ENCODE measurements at regions not wholly inside any gene's neighbourhood (a gene's known extent, or its start where the extent isn't known, plus 50 kb on each side); places are given as distances from the start of the nearest gene placed in this dataset.

GRCh38 chrX:3526731-3527130 lies 180.3 kb upstream of the MXRA5 start:
- no TSS peak for BruUV-seq (replicated peaks)
- TF ChIP-seq EZH2phosphoT487 (IDR thresholded peaks at IDR 0.05; ENCODE audit: borderline replicate concordance, low read depth, low read length), result no peak
- TF ChIP-seq CTCF (conservative IDR thresholded peaks at IDR 0.05; ENCODE audit: low read length), result no peak
- Histone ChIP-seq H3K4me1 (ENCODE audit: insufficient read depth, low read length, poor library complexity, severe bottlenecking) (no peaks in the 10 kb centered on the region), H3K9me3 (ENCODE audit: low read length) (no peaks in the 10 kb centered on the region), H3K27ac (ENCODE audit: low read depth, low read length, poor library complexity, severe bottlenecking) (no peak overlapping the region), H2AFZ (ENCODE audit: low read length) (no peak overlapping the region), H4K20me1 (ENCODE audit: insufficient read depth, low read length) (no peaks in the 10 kb centered on the region), H3K79me2 (ENCODE audit: insufficient read depth, low read depth, low read length) (no peaks in the 10 kb centered on the region), H3K36me3 (ENCODE audit: insufficient read depth, low read length) (no peaks in the 10 kb centered on the region), H3K4me3 (ENCODE audit: low read depth, low read length, poor library complexity, severe bottlenecking) (no peak overlapping the region), H3K9me2 (ENCODE audit: insufficient read depth, low read length) (no peaks in the 10 kb centered on the region), H3K4me2 (ENCODE audit: low read length) (no peak overlapping the region)
- DNase-seq (ENCODE audit: low spot score), result no peak
- ChIA-PET POLR2A (no interaction called here), CTCF (ENCODE audit: unreplicated experiment) (no interaction called here)
- intact Hi-C loops (cut with micrococcal nuclease; ENCODE audit: unreplicated experiment), result no loop called here

DNA sequence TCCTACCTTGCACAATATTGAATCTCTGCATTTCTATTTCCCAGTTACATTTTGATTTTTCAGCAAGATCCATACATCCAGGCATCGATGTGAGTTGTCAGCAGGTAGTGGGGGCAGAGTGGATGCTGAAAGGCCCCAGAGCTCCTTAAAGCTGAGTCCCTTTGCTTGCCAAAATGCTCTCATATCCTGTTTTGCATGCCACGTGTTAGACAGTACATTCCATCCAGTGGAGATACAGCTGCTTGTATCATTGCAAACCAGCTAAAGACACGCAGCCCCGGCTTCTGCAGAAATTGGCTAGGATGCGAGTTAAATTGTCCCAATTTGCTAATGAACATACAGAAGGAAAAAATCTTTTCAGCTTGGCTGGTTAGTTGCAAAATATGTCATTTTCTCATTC lies 179.6 kb upstream of the MXRA5 start:
- no peak for DNase-seq (ENCODE audit: low spot score)
- Histone ChIP-seq H3K9me2 (ENCODE audit: insufficient read depth, low read length) (no peaks in the 10 kb centered on the region), H3K4me1 (ENCODE audit: insufficient read depth, low read length, poor library complexity, severe bottlenecking) (no peaks in the 10 kb centered on the region), H3K79me2 (ENCODE audit: insufficient read depth, low read depth, low read length) (no peaks in the 10 kb centered on the region), H3K4me3 (ENCODE audit: low read depth, low read length, poor library complexity, severe bottlenecking) (no peak overlapping the region), H2AFZ (ENCODE audit: low read length) (no peak overlapping the region), H4K20me1 (ENCODE audit: insufficient read depth, low read length) (no peaks in the 10 kb centered on the region), H3K4me2 (ENCODE audit: low read length) (no peak overlapping the region), H3K27ac (ENCODE audit: low read depth, low read length, poor library complexity, severe bottlenecking) (no peak overlapping the region), H3K9me3 (ENCODE audit: low read length) (no peaks in the 10 kb centered on the region), H3K36me3 (ENCODE audit: insufficient read depth, low read length) (no peaks in the 10 kb centered on the region)
- no peak for TF ChIP-seq CTCF (conservative IDR thresholded peaks at IDR 0.05; ENCODE audit: low read length)
- no peak for TF ChIP-seq EZH2phosphoT487 (IDR thresholded peaks at IDR 0.05; ENCODE audit: borderline replicate concordance, low read depth, low read length)
- intact Hi-C loops (cut with micrococcal nuclease; ENCODE audit: unreplicated experiment), result no loop called here
- ChIA-PET CTCF (ENCODE audit: unreplicated experiment) (no interaction called here), POLR2A (interaction anchor here (0.7 kb wide), 1 partner anchor 1175 kb away, joined by 3 read pairs; no protein-coding TSS in a partner anchor)
- no TSS peak for BruUV-seq (replicated peaks)

DNA sequence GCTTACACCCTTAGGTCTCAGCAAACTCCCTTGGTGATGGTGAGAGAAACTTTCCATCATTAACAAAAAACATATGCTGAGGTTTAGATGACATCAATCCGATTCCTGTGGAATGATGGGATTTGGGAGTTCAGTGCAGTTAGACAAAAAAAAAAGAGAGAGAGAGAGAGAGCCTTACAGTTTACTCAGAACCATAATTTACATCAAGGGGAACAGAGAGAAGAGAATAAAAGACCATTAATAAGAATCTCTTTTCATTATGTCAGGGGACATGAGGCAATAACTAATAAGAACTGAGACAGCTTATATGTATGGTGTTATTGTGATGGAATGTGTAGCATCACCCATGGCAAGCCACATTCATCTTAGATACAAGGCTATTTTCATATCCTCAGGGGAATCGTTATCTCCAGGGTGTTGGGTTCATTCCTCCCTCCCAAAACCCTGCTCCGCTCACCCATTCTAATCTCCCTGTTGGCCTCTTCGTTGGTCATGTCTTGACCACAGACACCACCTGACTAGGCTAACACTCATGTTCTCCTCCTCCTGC lies 175.7 kb upstream of the MXRA5 start:
- no peaks in the 10 kb centered on the region for H4K20me1 ChIP-seq (ENCODE audit: insufficient read depth, low read length)
- no peak overlapping the region for H3K4me2 ChIP-seq (ENCODE audit: low read length)
- intact Hi-C loops (cut with micrococcal nuclease; ENCODE audit: unreplicated experiment), result no loop called here
- ChIA-PET POLR2A (no interaction called here), CTCF (ENCODE audit: unreplicated experiment) (no interaction called here)
- no peaks in the 10 kb centered on the region for H3K9me2 ChIP-seq (ENCODE audit: insufficient read depth, low read length)
- TF ChIP-seq EZH2phosphoT487 (IDR thresholded peaks at IDR 0.05; ENCODE audit: borderline replicate concordance, low read depth, low read length) (no peak), CTCF (conservative IDR thresholded peaks at IDR 0.05; ENCODE audit: low read length) (no peak)
- no peaks in the 10 kb centered on the region for H3K9me3 ChIP-seq (ENCODE audit: low read length)
- DNase-seq (ENCODE audit: low spot score), result no peak
- H3K4me1 ChIP-seq (ENCODE audit: insufficient read depth, low read length, poor library complexity, severe bottlenecking), result no peaks in the 10 kb centered on the region
- no peaks in the 10 kb centered on the region for H3K79me2 ChIP-seq (ENCODE audit: insufficient read depth, low read depth, low read length)
- BruUV-seq (replicated peaks), result no TSS peak
- no peak overlapping the region for H2AFZ ChIP-seq (ENCODE audit: low read length)
- H3K4me3 ChIP-seq (ENCODE audit: low read depth, low read length, poor library complexity, severe bottlenecking), result no peak overlapping the region
- H3K36me3 ChIP-seq (ENCODE audit: insufficient read depth, low read length), result no peaks in the 10 kb centered on the region
- H3K27ac ChIP-seq (ENCODE audit: low read depth, low read length, poor library complexity, severe bottlenecking), result no peak overlapping the region

All from OCI-LY7 (cell line).